OCI-LY1 (cell line): ENCODE measurements at regions not wholly inside any gene's neighbourhood (a gene's known extent, or its start where the extent isn't known, plus 50 kb on each side); places are given as distances from the start of the nearest gene placed in this dataset.

Experiments
- EZH2 ChIP-seq: fragments of 200-600 bp; sonication (generic), shearing (Covaris generic); IDR thresholded peaks from 2 replicates; pipeline ENCODE4 v1.8.0; 2017; ENCODE audit warnings: borderline replicate concordance, mixed run types, mild to moderate bottlenecking, antibody characterized with exemption, low read length, moderate library complexity, mixed read lengths
- TF ChIP-seq, protein P1 (sequence below): fragments of 200-600 bp; sonication (generic), shearing (Covaris generic); IDR thresholded peaks from 2 replicates; pipeline ENCODE4 v1.5.1; 2017; ENCODE audit warnings: mild to moderate bottlenecking, antibody characterized with exemption, low read length, moderate library complexity, mixed read lengths

DNA sequence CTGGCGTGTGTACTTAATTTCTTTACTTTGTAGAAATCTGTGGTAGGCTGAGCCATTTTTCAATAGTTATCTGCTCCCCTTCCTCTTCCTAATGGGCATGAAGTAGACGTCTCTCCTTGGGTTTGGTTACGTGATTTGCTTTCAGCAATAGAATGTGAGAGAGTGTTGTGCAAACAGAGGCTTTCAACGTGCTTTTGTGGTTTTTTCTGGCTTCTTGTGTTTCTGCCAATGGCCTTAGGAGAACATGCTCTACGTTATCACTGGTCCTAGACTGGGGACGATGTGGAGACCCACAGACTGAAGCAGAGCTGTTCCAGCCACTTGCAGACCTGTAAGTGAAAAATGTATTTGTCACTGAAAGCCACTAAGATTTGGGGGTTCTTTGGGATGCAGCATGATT lies 107.2 kb upstream of the NPTX2 start:
- TF ChIP-seq, protein P1, sequence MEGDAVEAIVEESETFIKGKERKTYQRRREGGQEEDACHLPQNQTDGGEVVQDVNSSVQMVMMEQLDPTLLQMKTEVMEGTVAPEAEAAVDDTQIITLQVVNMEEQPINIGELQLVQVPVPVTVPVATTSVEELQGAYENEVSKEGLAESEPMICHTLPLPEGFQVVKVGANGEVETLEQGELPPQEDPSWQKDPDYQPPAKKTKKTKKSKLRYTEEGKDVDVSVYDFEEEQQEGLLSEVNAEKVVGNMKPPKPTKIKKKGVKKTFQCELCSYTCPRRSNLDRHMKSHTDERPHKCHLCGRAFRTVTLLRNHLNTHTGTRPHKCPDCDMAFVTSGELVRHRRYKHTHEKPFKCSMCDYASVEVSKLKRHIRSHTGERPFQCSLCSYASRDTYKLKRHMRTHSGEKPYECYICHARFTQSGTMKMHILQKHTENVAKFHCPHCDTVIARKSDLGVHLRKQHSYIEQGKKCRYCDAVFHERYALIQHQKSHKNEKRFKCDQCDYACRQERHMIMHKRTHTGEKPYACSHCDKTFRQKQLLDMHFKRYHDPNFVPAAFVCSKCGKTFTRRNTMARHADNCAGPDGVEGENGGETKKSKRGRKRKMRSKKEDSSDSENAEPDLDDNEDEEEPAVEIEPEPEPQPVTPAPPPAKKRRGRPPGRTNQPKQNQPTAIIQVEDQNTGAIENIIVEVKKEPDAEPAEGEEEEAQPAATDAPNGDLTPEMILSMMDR: no peak
- TF ChIP-seq EZH2: no peak
